CD4-positive, alpha-beta memory T cell (primary cell): ENCODE measurements at regions not wholly inside any gene's neighbourhood (a gene's known extent, or its start where the extent isn't known, plus 50 kb on each side); places are given as distances from the start of the nearest gene placed in this dataset.

Source experiments
- CTCF ChIA-PET: fragments of 350-600 bp; sonication (Branson Sonifier 250); formaldehyde crosslinking; loops from one replicate; lab custom pipeline; 2021; ENCODE audit warnings: inconsistent platforms; ENCODE audit not compliant: partially characterized antibody; lab: Charles Lee
- POLR2A ChIA-PET: fragments of 350-600 bp; sonication (Branson Sonifier 250); formaldehyde crosslinking; loops from one replicate; lab custom pipeline; 2021; ENCODE audit not compliant: partially characterized antibody; lab: Charles Lee
- DNase-seq, 5 donors: peaks; one replicate each; pipeline versions ENCODE4 v3.0.0 to v3.0.0-alpha.2; 2020 to 2022; ENCODE audit warnings: mixed read lengths in 1 of 5
- H3K27ac ChIP-seq: one replicate; pipeline ENCODE4 v1.7.0; 2013; ENCODE audit warnings: low read depth, low read length
- H3K27me3 ChIP-seq: 2 replicates; pipeline ENCODE4 v1.7.0; 2013; ENCODE audit warnings: mild to moderate bottlenecking, low read length, moderate library complexity; ENCODE audit not compliant: insufficient read depth
- H3K36me3 ChIP-seq: 2 replicates; pipeline ENCODE4 v1.7.0; 2013; ENCODE audit warnings: mild to moderate bottlenecking, low read length, moderate library complexity; ENCODE audit not compliant: insufficient read depth
- H3K4me1 ChIP-seq: 2 replicates; pipeline ENCODE4 v1.7.0; 2013; ENCODE audit warnings: mild to moderate bottlenecking, low read length, moderate library complexity; ENCODE audit not compliant: insufficient read depth
- H3K4me3 ChIP-seq, 2 donors: one replicate each; pipeline ENCODE4 v1.7.0; 2013; ENCODE audit warnings: low read length in 2 of 2, mild to moderate bottlenecking in 1 of 2
- H3K9me3 ChIP-seq, 2 donors: one replicate each; pipeline ENCODE4 v1.7.0; 2013; ENCODE audit warnings: low read length in 2 of 2, control low read depth in 1 of 2; ENCODE audit not compliant: control insufficient read depth in 1 of 2
- H3K27ac Mint-ChIP-seq, 7 donors: one replicate each; pipeline ENCODE4 v1.8.0; 2020 to 2021; ENCODE audit warnings: mixed read lengths in 7 of 7, mild to moderate bottlenecking in 6 of 7, inconsistent platforms in 3 of 7, moderate library complexity in 3 of 7
- H3K27me3 Mint-ChIP-seq, 2 donors: one replicate each; pipeline ENCODE4 v1.8.0; 2020 to 2021; ENCODE audit warnings: mixed read lengths in 2 of 2
- H3K36me3 Mint-ChIP-seq, 2 donors: one replicate each; pipeline ENCODE4 v1.8.0; 2020 to 2021; ENCODE audit warnings: mixed read lengths in 2 of 2, inconsistent platforms in 1 of 2, mild to moderate bottlenecking in 1 of 2
- H3K4me1 Mint-ChIP-seq, 4 donors: one replicate each; pipeline ENCODE4 v1.8.0; 2020 to 2021; ENCODE audit warnings: mixed read lengths in 4 of 4, mild to moderate bottlenecking in 1 of 4
- H3K4me3 Mint-ChIP-seq, 8 donors: one replicate each; pipeline ENCODE4 v1.8.0; 2020 to 2021; ENCODE audit warnings: mixed read lengths in 8 of 8, mild to moderate bottlenecking in 7 of 8, moderate library complexity in 6 of 8, inconsistent platforms in 3 of 8
- H3K9me3 Mint-ChIP-seq, 8 donors: one replicate each; pipeline ENCODE4 v1.8.0; 2020 to 2021; ENCODE audit warnings: mixed read lengths in 8 of 8, mild to moderate bottlenecking in 5 of 8, inconsistent platforms in 3 of 8, moderate library complexity in 1 of 8
- intact Hi-C: fragments of 100-400 bp; cut with micrococcal nuclease; formaldehyde crosslinking; loops from one replicate; pipeline ENCODE4 v1.15.1; 2023

- H3K27ac ChIP-seq = no peak overlapping the region
- Mint-ChIP-seq H3K4me3 (no peak overlapping the region), H3K27me3 (peaks cover 9 to 12% of the 10 kb centered on the region in 2 donors), H3K9me3 (peaks cover 0 to 2% (median 0%) of the 10 kb centered on the region in 8 donors), H3K4me1 (no peaks in the 10 kb centered on the region), H3K27ac (no peak overlapping the region), H3K36me3 (no peaks in the 10 kb centered on the region)
- no peaks in the 10 kb centered on the region for H3K36me3 ChIP-seq
- intact Hi-C loops = no loop called here
- DNase-seq = no peak
- POLR2A ChIA-PET = no interaction called here
- CTCF ChIA-PET = no interaction called here
- H3K4me3 ChIP-seq = no peak overlapping the region
- no peaks in the 10 kb centered on the region for H3K9me3 ChIP-seq
- no peaks in the 10 kb centered on the region for H3K4me1 ChIP-seq
- no peaks in the 10 kb centered on the region for H3K27me3 ChIP-seq
Measured at GRCh38 chr5:169439362-169439761, 138.4 kb upstream of the SLIT3 start.

- intact Hi-C loops = no loop called here
- no peaks in the 10 kb centered on the region for H3K36me3 ChIP-seq
- CTCF ChIA-PET = no interaction called here
- Mint-ChIP-seq H3K4me1 (no peaks in the 10 kb centered on the region), H3K4me3 (no peak overlapping the region), H3K27me3 (peaks cover 8 to 12% of the 10 kb centered on the region in 2 donors), H3K9me3 (peaks cover 0 to 2% (median 0%) of the 10 kb centered on the region in 8 donors), H3K27ac (no peak overlapping the region), H3K36me3 (no peaks in the 10 kb centered on the region)
- no peaks in the 10 kb centered on the region for H3K9me3 ChIP-seq
- no peaks in the 10 kb centered on the region for H3K4me1 ChIP-seq
- POLR2A ChIA-PET = no interaction called here
- H3K27me3 ChIP-seq = no peaks in the 10 kb centered on the region
- no peak overlapping the region for H3K27ac ChIP-seq
- no peak for DNase-seq
- no peak overlapping the region for H3K4me3 ChIP-seq
Measured at GRCh38 chr5:169435506-169436229, 134.7 kb upstream of the SLIT3 start.

DNA sequence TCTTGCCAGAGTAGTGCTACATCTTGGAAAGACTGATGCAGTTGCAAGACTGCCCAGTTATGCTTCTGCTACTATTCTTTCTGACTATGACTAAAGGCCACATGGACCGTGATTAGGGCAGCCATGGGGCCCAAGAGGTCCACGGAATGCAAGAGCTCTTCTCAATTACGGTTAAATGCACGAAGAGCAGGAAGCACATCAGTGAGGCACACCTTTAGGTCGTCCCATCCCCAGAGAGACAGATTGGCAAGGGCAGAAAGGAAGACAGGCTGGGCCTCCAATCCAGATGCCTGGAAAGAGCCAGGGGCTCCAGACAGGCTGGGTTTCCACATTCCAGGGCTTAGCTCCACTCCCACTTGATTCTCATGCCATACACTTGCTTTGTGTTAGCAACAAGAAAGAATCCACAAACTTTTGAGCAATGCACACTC is 132.3 kb upstream of the SLIT3 start:
- H3K4me1 Mint-ChIP-seq = no peaks in the 10 kb centered on the region
- no peak overlapping the region for H3K4me3 Mint-ChIP-seq
- DNase-seq = no peak
- Histone ChIP-seq H3K27me3 (no peaks in the 10 kb centered on the region), H3K36me3 (no peaks in the 10 kb centered on the region), H3K4me1 (no peaks in the 10 kb centered on the region), H3K4me3 (no peak overlapping the region), H3K27ac (no peak overlapping the region), H3K9me3 (no peaks in the 10 kb centered on the region)
- H3K36me3 Mint-ChIP-seq = no peaks in the 10 kb centered on the region
- H3K27ac Mint-ChIP-seq = no peak overlapping the region
- intact Hi-C loops = no loop called here
- POLR2A ChIA-PET = no interaction called here
- CTCF ChIA-PET = interaction anchor here (0.9 kb wide), 1 partner anchor 9 kb away, joined by 3 read pairs; no protein-coding TSS in a partner anchor
- peaks cover 3 to 5% of the 10 kb centered on the region in 2 donors for H3K27me3 Mint-ChIP-seq
- no peaks in the 10 kb centered on the region for H3K9me3 Mint-ChIP-seq

DNA sequence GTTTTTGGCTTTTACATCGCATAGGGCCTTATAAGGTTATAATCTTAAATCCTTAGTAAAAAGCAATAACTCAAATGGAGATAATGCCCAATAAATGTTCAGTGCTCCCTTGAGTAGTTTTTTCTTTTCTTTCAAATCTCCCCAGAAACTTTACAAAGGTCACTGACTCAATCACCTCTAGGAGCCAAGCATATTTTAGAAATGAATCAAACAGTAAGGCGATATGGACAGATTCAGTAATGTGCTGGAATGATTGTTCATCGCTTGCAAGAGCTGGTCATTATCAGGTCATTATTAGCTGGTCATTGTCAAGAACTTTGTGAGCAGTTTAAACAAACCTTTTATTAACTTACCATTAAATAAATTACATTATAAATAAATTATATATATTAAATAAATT is 130.4 kb upstream of the SLIT3 start:
- Mint-ChIP-seq H3K4me3 (no peak overlapping the region), H3K27ac (no peak overlapping the region), H3K4me1 (no peaks in the 10 kb centered on the region), H3K36me3 (no peaks in the 10 kb centered on the region), H3K27me3 (peaks cover 0 to under 1% of the 10 kb centered on the region in 2 donors), H3K9me3 (no peaks in the 10 kb centered on the region)
- Histone ChIP-seq H3K4me3 (no peak overlapping the region), H3K4me1 (no peaks in the 10 kb centered on the region), H3K27me3 (no peaks in the 10 kb centered on the region), H3K36me3 (no peaks in the 10 kb centered on the region), H3K9me3 (no peaks in the 10 kb centered on the region), H3K27ac (no peak overlapping the region)
- no peak for DNase-seq
- CTCF ChIA-PET = no interaction called here
- POLR2A ChIA-PET = no interaction called here
- intact Hi-C loops = no loop called here

DNA sequence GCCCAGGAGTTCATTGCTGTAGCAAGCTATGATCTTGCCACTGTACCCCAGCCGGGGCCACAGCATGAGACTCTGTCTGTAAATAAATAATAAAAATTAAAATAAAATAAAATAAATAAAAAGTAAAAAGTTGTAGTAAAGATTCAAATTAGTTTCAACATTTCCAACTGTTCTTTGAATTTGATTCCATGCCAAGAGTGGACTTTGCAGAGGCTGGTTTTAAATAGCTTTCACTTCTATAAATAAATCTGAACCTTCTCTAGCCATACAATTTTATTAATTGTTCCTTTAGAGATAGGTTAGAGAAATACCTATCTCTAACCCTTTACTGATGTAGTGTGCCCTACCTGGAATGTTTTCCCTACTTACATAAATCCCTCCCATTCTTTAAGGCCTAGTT is 129.7 kb upstream of the SLIT3 start:
- CTCF ChIA-PET = no interaction called here
- Histone ChIP-seq H3K27ac (no peak overlapping the region), H3K4me3 (no peak overlapping the region), H3K4me1 (no peaks in the 10 kb centered on the region), H3K9me3 (no peaks in the 10 kb centered on the region), H3K27me3 (no peaks in the 10 kb centered on the region), H3K36me3 (no peaks in the 10 kb centered on the region)
- no peak for DNase-seq
- H3K27me3 Mint-ChIP-seq = peaks cover 0 to 1% of the 10 kb centered on the region in 2 donors
- H3K27ac Mint-ChIP-seq = no peak overlapping the region
- H3K36me3 Mint-ChIP-seq = no peaks in the 10 kb centered on the region
- no peak overlapping the region for H3K4me3 Mint-ChIP-seq
- intact Hi-C loops = no loop called here
- H3K4me1 Mint-ChIP-seq = no peaks in the 10 kb centered on the region
- H3K9me3 Mint-ChIP-seq = no peaks in the 10 kb centered on the region
- POLR2A ChIA-PET = no interaction called here

DNA sequence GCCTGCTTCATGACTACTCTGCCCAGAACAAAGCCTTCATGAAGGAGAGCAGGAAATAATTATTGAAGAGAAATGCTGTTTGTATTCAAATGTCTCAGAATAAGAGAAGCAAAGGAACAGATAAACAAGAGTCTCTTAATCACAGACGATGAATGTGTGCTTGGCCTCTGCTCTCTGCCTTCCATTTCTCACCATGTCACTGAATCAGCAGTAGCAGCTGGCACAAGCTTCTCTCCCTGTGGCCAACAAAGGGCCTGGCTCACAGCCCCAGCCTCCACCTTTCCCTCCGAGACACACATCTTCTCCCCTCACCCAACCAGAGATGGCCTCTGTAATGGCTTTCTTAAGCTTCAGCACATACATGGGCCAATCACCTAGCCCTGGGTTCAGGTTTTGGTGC is 128.1 kb upstream of the SLIT3 start:
- Mint-ChIP-seq H3K36me3 (no peaks in the 10 kb centered on the region), H3K27ac (no peak overlapping the region), H3K9me3 (no peaks in the 10 kb centered on the region), H3K4me1 (no peaks in the 10 kb centered on the region), H3K4me3 (no peak overlapping the region), H3K27me3 (peaks cover 0 to 1% of the 10 kb centered on the region in 2 donors)
- Histone ChIP-seq H3K4me1 (no peaks in the 10 kb centered on the region), H3K27me3 (no peaks in the 10 kb centered on the region), H3K27ac (no peak overlapping the region), H3K9me3 (no peaks in the 10 kb centered on the region), H3K36me3 (no peaks in the 10 kb centered on the region), H3K4me3 (no peak overlapping the region)
- intact Hi-C loops = no loop called here
- no peak for DNase-seq
- CTCF ChIA-PET = interaction anchor here (1.9 kb wide), 1 partner anchor 31 kb away, joined by 5 read pairs; no protein-coding TSS in a partner anchor
- POLR2A ChIA-PET = no interaction called here

DNA sequence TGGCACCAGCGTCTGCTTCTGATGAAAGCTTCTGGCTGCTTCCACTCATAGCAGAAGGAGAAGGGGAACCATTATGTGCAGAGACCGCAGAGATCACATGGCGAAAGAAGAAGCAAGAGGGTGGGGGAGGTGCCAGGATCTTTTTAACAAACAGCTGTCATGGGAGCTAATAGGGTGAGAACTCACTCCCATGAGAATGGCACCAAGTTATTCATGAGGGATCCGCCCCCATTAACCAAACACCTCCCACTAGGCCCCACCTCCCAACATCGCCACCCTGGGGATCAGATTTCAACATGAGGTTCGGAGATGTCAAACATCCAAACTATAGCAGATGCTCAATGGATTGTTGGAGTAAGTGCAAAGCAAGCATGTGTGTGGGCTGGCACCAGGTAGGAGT is 125.8 kb upstream of the SLIT3 start:
- Mint-ChIP-seq H3K9me3 (no peaks in the 10 kb centered on the region), H3K27me3 (peaks cover 1% of the 10 kb centered on the region in 2 donors), H3K27ac (no peak overlapping the region), H3K4me3 (no peak overlapping the region), H3K36me3 (no peaks in the 10 kb centered on the region), H3K4me1 (no peaks in the 10 kb centered on the region)
- H3K9me3 ChIP-seq = no peaks in the 10 kb centered on the region
- ChIA-PET POLR2A (no interaction called here), CTCF (no interaction called here)
- H3K4me1 ChIP-seq = no peaks in the 10 kb centered on the region
- intact Hi-C loops = no loop called here
- no peaks in the 10 kb centered on the region for H3K27me3 ChIP-seq
- no peaks in the 10 kb centered on the region for H3K36me3 ChIP-seq
- no peak for DNase-seq
- no peak overlapping the region for H3K4me3 ChIP-seq
- H3K27ac ChIP-seq = no peak overlapping the region
